ENCODE measurements at regions not wholly inside any gene's neighbourhood (a gene's known extent, or its start where the extent isn't known, plus 50 kb on each side); places are given as distances from the start of the nearest gene placed in this dataset.
A peak's percentile ranks its signal among the peaks of the same experiment; 100 is the strongest.

DNA sequence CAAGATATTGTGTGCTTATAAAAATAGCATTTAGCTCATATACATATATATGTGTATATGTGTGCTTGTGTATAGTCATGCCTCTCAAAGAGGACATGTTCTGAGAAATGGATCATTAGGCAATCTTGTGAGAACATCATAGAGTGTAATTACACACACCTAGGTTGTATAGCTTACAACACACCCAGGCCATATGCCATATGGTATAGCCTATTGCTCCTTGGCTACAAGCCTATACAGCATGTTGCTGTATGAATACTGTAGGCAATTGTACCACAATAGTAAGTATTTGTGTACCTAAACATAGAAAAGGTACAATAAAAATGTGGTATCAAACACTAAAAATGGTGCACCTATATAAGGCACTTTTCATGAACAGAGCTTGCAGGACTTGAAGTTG, 1510.5 kb upstream of the LRRTM3 start:
- no peak for ATAC-seq
- TF ChIP-seq ZNF565 (CRISPR knock-in tag; conservative IDR thresholded peaks at IDR 0.05; ENCODE audit: low read depth) = no peak
- no peak for TF ChIP-seq ESRRG (CRISPR knock-in tag; IDR thresholded peaks at IDR 0.05)
- TF ChIP-seq, protein P1, sequence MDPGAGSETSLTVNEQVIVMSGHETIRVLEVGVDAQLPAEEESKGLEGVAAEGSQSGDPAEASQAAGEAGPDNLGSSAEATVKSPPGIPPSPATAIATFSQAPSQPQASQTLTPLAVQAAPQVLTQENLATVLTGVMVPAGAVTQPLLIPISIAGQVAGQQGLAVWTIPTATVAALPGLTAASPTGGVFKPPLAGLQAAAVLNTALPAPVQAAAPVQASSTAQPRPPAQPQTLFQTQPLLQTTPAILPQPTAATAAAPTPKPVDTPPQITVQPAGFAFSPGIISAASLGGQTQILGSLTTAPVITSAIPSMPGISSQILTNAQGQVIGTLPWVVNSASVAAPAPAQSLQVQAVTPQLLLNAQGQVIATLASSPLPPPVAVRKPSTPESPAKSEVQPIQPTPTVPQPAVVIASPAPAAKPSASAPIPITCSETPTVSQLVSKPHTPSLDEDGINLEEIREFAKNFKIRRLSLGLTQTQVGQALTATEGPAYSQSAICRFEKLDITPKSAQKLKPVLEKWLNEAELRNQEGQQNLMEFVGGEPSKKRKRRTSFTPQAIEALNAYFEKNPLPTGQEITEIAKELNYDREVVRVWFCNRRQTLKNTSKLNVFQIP (CRISPR knock-in tag; IDR thresholded peaks at IDR 0.05; ENCODE audit: borderline replicate concordance, low read depth) = no peak
- TF ChIP-seq, protein P2, sequence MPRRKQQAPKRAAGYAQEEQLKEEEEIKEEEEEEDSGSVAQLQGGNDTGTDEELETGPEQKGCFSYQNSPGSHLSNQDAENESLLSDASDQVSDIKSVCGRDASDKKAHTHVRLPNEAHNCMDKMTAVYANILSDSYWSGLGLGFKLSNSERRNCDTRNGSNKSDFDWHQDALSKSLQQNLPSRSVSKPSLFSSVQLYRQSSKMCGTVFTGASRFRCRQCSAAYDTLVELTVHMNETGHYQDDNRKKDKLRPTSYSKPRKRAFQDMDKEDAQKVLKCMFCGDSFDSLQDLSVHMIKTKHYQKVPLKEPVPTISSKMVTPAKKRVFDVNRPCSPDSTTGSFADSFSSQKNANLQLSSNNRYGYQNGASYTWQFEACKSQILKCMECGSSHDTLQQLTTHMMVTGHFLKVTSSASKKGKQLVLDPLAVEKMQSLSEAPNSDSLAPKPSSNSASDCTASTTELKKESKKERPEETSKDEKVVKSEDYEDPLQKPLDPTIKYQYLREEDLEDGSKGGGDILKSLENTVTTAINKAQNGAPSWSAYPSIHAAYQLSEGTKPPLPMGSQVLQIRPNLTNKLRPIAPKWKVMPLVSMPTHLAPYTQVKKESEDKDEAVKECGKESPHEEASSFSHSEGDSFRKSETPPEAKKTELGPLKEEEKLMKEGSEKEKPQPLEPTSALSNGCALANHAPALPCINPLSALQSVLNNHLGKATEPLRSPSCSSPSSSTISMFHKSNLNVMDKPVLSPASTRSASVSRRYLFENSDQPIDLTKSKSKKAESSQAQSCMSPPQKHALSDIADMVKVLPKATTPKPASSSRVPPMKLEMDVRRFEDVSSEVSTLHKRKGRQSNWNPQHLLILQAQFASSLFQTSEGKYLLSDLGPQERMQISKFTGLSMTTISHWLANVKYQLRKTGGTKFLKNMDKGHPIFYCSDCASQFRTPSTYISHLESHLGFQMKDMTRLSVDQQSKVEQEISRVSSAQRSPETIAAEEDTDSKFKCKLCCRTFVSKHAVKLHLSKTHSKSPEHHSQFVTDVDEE (CRISPR knock-in tag; IDR thresholded peaks at IDR 0.05) = no peak
- TF ChIP-seq, protein P3, sequence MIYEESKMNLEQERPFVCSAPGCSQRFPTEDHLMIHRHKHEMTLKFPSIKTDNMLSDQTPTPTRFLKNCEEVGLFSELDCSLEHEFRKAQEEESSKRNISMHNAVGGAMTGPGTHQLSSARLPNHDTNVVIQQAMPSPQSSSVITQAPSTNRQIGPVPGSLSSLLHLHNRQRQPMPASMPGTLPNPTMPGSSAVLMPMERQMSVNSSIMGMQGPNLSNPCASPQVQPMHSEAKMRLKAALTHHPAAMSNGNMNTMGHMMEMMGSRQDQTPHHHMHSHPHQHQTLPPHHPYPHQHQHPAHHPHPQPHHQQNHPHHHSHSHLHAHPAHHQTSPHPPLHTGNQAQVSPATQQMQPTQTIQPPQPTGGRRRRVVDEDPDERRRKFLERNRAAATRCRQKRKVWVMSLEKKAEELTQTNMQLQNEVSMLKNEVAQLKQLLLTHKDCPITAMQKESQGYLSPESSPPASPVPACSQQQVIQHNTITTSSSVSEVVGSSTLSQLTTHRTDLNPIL (CRISPR knock-in tag; IDR thresholded peaks at IDR 0.05; ENCODE audit: low read depth) = no peak
- no peak for TF ChIP-seq ZNF70 (CRISPR knock-in tag; IDR thresholded peaks at IDR 0.05)
- no peak for TF ChIP-seq OSR1 (CRISPR knock-in tag; IDR thresholded peaks at IDR 0.05)
- TF ChIP-seq CSDC2 (CRISPR knock-in tag; IDR thresholded peaks at IDR 0.05) = no peak
- TF ChIP-seq ZFP3 (CRISPR knock-in tag; IDR thresholded peaks at IDR 0.05) = no peak
- TF ChIP-seq ZNF8 (CRISPR knock-in tag; IDR thresholded peaks at IDR 0.05) = no peak
- TF ChIP-seq, protein P4, sequence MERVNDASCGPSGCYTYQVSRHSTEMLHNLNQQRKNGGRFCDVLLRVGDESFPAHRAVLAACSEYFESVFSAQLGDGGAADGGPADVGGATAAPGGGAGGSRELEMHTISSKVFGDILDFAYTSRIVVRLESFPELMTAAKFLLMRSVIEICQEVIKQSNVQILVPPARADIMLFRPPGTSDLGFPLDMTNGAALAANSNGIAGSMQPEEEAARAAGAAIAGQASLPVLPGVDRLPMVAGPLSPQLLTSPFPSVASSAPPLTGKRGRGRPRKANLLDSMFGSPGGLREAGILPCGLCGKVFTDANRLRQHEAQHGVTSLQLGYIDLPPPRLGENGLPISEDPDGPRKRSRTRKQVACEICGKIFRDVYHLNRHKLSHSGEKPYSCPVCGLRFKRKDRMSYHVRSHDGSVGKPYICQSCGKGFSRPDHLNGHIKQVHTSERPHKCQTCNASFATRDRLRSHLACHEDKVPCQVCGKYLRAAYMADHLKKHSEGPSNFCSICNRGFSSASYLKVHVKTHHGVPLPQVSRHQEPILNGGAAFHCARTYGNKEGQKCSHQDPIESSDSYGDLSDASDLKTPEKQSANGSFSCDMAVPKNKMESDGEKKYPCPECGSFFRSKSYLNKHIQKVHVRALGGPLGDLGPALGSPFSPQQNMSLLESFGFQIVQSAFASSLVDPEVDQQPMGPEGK (CRISPR knock-in tag; IDR thresholded peaks at IDR 0.05; ENCODE audit: borderline replicate concordance) = no peak
- no peak for TF ChIP-seq BACH2 (CRISPR knock-in tag; IDR thresholded peaks at IDR 0.05; ENCODE audit: borderline replicate concordance)
- TF ChIP-seq TOX (CRISPR knock-in tag; IDR thresholded peaks at IDR 0.05; ENCODE audit: borderline replicate concordance) = no peak
- no peak for TF ChIP-seq PPARA (CRISPR knock-in tag; IDR thresholded peaks at IDR 0.05; ENCODE audit: borderline replicate concordance)
- TF ChIP-seq GLIS3 (CRISPR knock-in tag; IDR thresholded peaks at IDR 0.05) = no peak

DNA sequence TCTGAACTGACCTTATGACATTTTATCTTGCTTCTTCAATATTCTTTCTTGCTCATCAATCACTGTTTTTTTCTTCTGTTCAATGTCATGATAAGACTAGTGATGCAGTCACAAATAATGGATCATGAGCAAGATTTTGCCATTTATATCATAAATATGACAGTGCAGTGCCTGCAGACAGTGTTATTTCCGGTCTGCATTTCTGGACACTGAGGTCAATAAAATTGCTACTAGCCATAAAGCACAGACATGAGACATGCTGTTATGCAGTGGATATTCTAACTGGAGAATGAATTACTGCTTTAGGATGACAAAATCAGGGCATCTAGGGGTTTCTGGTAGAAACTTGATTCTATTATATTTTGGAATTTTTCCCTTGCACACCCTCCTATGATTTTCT, 1509.7 kb upstream of the LRRTM3 start:
- TF ChIP-seq SNAI2 (CRISPR knock-in tag; IDR thresholded peaks at IDR 0.05) (no peak), GLIS3 (CRISPR knock-in tag; IDR thresholded peaks at IDR 0.05) (no peak), RARB (CRISPR knock-in tag; IDR thresholded peaks at IDR 0.05) (no peak), BACH2 (CRISPR knock-in tag; IDR thresholded peaks at IDR 0.05; ENCODE audit: borderline replicate concordance) (no peak), ZFP30 (CRISPR knock-in tag; IDR thresholded peaks at IDR 0.05) (no peak), ESRRG (CRISPR knock-in tag; IDR thresholded peaks at IDR 0.05) (no peak), ISL1 (CRISPR knock-in tag; IDR thresholded peaks at IDR 0.05) (peak; percentile 89), PPARA (CRISPR knock-in tag; IDR thresholded peaks at IDR 0.05; ENCODE audit: borderline replicate concordance) (no peak), ZNF8 (CRISPR knock-in tag; IDR thresholded peaks at IDR 0.05) (no peak), TOX (CRISPR knock-in tag; IDR thresholded peaks at IDR 0.05; ENCODE audit: borderline replicate concordance) (no peak; the same call in 1 of the 2 replicates), ZC3H10 (CRISPR knock-in tag; IDR thresholded peaks at IDR 0.05) (no peak), ZNF70 (CRISPR knock-in tag; IDR thresholded peaks at IDR 0.05) (no peak), ZFP3 (CRISPR knock-in tag; IDR thresholded peaks at IDR 0.05) (no peak)
- TF ChIP-seq, protein P5, sequence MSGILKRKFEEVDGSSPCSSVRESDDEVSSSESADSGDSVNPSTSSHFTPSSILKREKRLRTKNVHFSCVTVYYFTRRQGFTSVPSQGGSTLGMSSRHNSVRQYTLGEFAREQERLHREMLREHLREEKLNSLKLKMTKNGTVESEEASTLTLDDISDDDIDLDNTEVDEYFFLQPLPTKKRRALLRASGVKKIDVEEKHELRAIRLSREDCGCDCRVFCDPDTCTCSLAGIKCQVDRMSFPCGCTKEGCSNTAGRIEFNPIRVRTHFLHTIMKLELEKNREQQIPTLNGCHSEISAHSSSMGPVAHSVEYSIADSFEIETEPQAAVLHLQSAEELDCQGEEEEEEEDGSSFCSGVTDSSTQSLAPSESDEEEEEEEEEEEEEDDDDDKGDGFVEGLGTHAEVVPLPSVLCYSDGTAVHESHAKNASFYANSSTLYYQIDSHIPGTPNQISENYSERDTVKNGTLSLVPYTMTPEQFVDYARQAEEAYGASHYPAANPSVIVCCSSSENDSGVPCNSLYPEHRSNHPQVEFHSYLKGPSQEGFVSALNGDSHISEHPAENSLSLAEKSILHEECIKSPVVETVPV (CRISPR knock-in tag; IDR thresholded peaks at IDR 0.05) = no peak
- TF ChIP-seq, protein P2 (CRISPR knock-in tag; IDR thresholded peaks at IDR 0.05) = no peak
- TF ChIP-seq, protein P3 (CRISPR knock-in tag; IDR thresholded peaks at IDR 0.05; ENCODE audit: low read depth) = peak; percentile 90
- TF ChIP-seq, protein P1 (CRISPR knock-in tag; IDR thresholded peaks at IDR 0.05; ENCODE audit: borderline replicate concordance, low read depth) = no peak
- ATAC-seq = peak; percentile 79
